CD4-positive, alpha-beta T cell treated with Interleukin-10 for 1 hour (primary cell): ENCODE measurements at regions not wholly inside any gene's neighbourhood (a gene's known extent, or its start where the extent isn't known, plus 50 kb on each side); places are given as distances from the start of the nearest gene placed in this dataset.
"Not testable (repeated sequence)": the region's sequence is repeated elsewhere in the genome, so short reads cannot be mapped to it uniquely, and the experiment has no call there.

ENCODE experiments used
- DNase-seq: peaks from one replicate; pipeline ENCODE4 v3.0.0-alpha.2; 2020

- no peak for DNase-seq
These were observed 340.4 kb upstream of the SEMA6A start for GRCh38 chr5:116914869-116915504.

- DNase-seq: no peak
These were observed 337.6 kb upstream of the SEMA6A start for GRCh38 chr5:116912221-116912620.

GRCh38 chr5:116911074-116911473, 336.5 kb upstream of the SEMA6A start:
- DNase-seq: no peak

- no peak for DNase-seq
These were observed 333.9 kb upstream of the SEMA6A start for GRCh38 chr5:116908537-116908936.

- DNase-seq: no peak
These were observed 331.3 kb upstream of the SEMA6A start for GRCh38 chr5:116905885-116906284.

- no peak for DNase-seq
These were observed 326.2 kb upstream of the SEMA6A start for GRCh38 chr5:116900793-116901192.

- no peak for DNase-seq
These were observed 324.3 kb upstream of the SEMA6A start for GRCh38 chr5:116898917-116899316.

- DNase-seq: no peak
These were observed 322.7 kb upstream of the SEMA6A start for GRCh38 chr5:116897291-116897690.

- DNase-seq: no peak
These were observed 321.4 kb upstream of the SEMA6A start for GRCh38 chr5:116896001-116896400.

- DNase-seq: no peak
These were observed 318.4 kb upstream of the SEMA6A start for GRCh38 chr5:116892993-116893392.

- no peak for DNase-seq
These were observed 312.5 kb upstream of the SEMA6A start for GRCh38 chr5:116887104-116887503.

- DNase-seq: no peak
These were observed 311.2 kb upstream of the SEMA6A start for GRCh38 chr5:116885825-116886224.

GRCh38 chr5:116883875-116884274, 309.3 kb upstream of the SEMA6A start:
- DNase-seq: no peak

- DNase-seq: no peak
These were observed 307.4 kb upstream of the SEMA6A start for GRCh38 chr5:116881921-116882531.

GRCh38 chr5:116880601-116881000, 306.0 kb upstream of the SEMA6A start:
- no peak for DNase-seq

- DNase-seq: no peak
These were observed 305.5 kb upstream of the SEMA6A start for GRCh38 chr5:116880150-116880549.

- no peak for DNase-seq
These were observed 301.7 kb upstream of the SEMA6A start for GRCh38 chr5:116876240-116876840.

GRCh38 chr5:116872986-116873385, 298.4 kb upstream of the SEMA6A start:
- DNase-seq: no peak

- DNase-seq: no peak
These were observed 297.9 kb upstream of the SEMA6A start for GRCh38 chr5:116872486-116872885.

GRCh38 chr5:116867825-116868224, 293.2 kb upstream of the SEMA6A start:
- not testable (repeated sequence) for DNase-seq

- DNase-seq: no peak
These were observed 291.0 kb upstream of the SEMA6A start for GRCh38 chr5:116865651-116866050.

- no peak for DNase-seq
These were observed 290.2 kb upstream of the SEMA6A start for GRCh38 chr5:116864838-116865190.

GRCh38 chr5:116864157-116864837, 289.7 kb upstream of the SEMA6A start:
- no peak for DNase-seq
